NCI-H345 treated with DMSO at 0.1 percent for 48 hours (cell line): ENCODE measurements at regions not wholly inside any gene's neighbourhood (a gene's known extent, or its start where the extent isn't known, plus 50 kb on each side); places are given as distances from the start of the nearest gene placed in this dataset.

ENCODE experiments used
- DNase-seq: peaks from one replicate; lab custom pipeline; 2025; ENCODE audit not compliant: unreplicated experiment; lab: John Stamatoyannopoulos, UW

DNA sequence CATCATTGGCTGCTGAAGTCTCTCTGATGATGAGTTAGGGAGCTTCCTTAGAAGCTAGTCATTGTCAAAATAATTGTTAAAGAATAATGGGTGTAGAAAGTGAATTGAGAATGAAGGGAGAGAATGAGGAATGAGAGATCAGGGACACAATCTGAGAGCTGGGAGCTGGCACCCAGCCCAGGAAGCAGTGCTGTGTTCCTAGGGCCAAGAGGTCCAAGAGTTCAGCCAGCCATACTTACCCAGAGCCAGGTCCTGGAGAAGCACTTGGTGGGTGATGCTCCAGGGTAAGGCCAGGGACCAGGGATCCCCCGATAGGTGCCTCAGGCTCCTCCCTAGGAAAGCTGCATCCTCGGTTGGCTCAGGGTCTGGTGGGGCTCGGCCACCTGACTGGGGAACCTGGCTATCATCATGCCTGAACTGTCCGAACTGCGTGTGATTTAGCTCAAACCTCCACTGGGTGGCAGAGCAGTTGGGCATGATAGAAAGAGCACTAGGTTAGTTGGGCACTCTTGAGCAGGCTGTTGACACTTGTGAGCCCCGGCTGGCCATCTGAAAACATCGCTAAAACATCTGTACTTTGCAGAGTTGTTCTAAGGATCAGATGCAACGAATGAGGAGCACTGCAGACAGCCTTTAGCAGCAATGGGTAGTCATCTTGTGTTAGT lies 123.9 kb upstream of the NCAM1 start:
- DNase-seq, result no peak

DNA sequence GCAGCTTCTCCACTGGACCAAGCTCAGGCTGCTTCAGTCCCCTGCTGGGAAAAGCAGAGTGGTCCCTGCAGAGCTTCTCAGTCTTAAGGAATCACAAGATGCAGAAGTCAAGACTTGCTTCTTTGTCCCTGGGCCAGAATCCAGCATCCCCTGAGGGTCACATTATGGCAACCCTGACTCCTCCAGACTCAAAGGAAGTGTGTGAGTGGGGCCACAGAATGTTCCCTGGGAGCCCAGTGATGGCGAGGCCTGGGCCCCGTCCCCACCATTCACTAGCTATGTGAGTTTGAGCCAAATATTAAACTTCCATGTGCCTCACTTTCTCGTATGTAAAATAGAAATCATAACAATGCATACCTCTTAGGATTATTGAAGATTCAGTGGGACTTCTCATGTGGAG lies 122.2 kb upstream of the NCAM1 start:
- DNase-seq, result no peak

- DNase-seq, result no peak
These were observed 119.5 kb upstream of the NCAM1 start for GRCh38 chr11:112841729-112842128.

DNA sequence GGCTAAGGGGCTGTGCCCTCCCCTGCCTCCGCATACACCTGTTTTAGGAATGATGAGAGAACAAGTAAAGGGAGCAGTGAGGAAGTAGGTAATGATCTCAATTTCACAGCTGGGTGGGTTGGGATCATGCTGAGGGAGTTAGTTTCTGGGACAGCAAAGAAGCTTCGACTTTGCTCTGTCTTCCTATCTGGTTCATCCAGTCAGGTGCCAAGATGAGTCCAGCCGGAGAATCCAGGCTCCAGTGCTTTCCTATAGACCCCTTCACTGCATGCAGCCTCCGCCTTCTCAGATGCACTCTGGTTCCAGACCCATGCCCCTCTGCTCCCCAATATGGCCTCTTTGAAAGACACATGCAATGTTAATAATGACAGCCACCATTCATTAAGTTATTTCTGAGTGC lies 119.1 kb upstream of the NCAM1 start:
- DNase-seq, result no peak

- no peak for DNase-seq
These were observed 116.7 kb upstream of the NCAM1 start for GRCh38 chr11:112844517-112844916.

DNA sequence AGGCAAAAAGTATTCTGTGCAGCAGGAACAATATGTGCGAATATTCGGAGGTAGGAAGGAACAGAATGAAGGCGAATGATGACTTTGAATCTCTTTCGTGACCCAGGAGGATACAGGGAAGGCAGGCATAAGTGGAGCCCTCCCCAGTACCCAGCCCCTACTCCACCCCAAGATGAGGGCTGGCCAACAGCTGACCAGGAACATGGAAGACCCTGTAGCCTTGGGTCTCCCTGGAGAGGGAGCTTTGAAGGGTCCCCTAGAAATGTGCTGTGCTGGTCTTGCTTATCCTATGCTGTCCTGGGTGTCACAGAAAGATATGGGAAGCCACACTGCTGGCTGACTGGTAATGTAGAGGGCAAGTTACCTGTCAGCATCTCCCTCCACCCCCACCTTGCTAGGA lies 113.7 kb upstream of the NCAM1 start:
- DNase-seq, result no peak

DNA sequence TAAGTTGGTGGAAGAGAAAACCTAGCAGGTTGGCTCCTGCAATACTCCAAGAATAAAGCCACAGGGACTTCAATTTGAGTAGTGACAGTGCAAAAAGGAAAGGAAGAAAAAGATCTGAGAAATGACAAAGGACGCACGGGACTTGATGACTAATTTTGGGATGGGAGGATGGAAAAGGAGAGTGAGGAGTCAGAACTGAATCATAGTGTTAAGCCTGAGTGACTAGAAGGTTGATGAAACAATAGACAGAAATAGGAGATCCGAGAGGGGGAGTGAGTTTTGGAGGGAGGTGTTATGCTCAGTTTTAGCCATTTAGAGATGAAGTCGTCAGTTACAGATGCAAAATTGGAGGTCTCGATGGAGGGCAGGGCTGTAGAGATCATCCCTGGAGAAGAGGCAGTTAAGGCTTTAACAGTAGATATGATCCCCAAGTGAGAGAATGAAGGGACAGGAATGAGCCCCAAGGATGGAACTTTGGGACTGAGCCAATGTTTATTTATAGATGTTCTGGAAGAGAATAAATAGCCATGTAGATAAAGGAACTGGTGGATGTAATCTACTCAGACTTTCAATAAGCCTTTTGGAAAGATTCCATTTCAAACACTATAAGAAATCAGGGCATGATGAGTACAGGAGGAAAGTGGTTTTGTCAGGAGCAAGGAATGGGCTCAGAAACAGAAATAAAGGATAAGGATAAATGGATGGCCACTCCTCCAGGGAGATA lies 108.9 kb upstream of the NCAM1 start:
- DNase-seq, result no peak

- no peak for DNase-seq
These were observed 105.1 kb upstream of the NCAM1 start for GRCh38 chr11:112856133-112856532.

- DNase-seq, result no peak
These were observed 104.6 kb upstream of the NCAM1 start for GRCh38 chr11:112856591-112856990.

- DNase-seq, result no peak
These were observed 102.8 kb upstream of the NCAM1 start for GRCh38 chr11:112858289-112859023.

DNA sequence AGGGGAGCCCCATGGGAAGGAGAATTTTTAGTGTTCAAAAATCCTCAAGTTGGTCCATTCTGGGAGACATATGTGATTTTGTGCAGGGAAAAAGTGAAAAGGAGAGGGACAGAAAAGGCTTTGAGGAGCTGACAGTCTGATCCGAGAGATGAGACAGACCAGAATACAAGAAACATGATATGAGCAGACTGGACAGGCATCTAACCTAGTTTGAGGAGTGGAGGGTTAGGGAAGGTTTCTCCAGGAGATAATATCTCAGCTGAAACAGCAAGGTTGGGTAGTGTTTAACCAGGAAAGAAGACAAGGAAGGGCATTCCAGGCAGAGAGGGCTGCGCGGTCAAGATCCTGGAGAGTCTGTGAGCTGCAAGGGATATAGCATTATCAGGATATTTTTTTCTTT lies 101.4 kb upstream of the NCAM1 start:
- DNase-seq, result no peak

GRCh38 chr11:112861356-112861755 lies 99.9 kb upstream of the NCAM1 start:
- DNase-seq, result no peak

DNA sequence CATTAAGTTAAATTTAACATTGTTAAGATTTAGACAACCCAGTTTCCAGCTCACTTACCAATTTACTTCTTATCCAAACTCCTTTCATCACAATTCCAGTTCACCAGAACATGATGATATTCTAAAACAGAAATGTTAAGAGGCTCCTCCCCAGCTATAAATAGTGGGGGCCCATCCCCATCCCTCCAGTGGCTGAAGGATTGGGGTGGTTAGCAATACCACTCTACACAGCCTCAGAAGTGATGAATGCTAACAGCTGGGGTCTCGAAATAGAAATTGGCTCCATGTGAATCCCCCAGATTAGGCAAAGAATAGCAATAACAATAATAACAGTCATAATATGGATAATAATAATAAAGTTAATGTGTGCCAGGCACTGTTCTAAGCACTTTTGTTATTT lies 97.9 kb upstream of the NCAM1 start:
- no peak for DNase-seq

GRCh38 chr11:112864672-112865071 lies 96.5 kb upstream of the NCAM1 start:
- DNase-seq, result no peak

DNA sequence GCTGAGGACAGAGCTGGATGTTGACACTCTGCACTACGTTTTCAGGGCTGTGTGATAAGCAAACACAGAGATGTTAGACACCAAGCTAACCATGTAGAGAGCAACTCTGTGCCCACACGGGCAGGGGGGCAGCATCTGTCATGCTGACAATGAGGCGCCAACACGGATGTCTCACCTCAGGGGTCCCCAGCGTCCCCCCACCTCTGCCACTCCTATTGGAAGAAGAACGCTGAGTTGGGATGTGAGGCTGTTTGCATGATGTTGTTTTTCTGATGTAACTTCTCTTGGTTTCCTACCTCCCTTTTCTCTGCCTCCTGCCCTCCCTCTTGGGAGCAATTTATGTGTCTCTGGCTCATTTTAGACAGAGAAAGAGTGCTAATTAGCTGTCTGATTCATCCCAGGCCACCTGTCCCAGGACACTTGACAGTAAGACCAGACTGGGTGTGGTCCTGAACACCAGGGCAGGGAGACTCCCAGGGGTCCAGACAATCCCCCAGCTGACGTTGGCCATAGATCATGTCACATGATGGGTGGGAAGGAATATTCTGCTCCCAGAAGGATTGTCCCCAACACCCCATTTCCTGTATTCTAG lies 89.2 kb upstream of the NCAM1 start:
- no peak for DNase-seq

DNA sequence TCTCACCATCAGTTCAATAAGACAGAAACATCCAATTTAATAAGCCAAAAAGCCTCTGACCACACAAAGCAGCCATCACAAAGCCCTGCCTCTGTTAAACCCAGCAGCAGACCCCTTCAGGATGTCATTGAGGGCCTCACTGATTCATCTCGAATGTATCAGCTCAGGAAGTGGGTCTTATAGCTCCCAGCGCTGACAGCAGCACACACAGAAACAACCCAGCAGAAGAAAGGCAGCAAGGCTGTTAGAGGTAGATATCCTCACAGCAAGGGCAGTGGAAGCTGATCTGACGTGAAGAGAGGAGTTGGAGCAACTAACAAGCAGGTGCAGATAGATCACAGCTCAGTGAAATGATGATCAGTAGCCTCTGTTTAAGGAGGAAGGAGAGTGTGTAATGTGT lies 86.2 kb upstream of the NCAM1 start:
- DNase-seq, result no peak

DNA sequence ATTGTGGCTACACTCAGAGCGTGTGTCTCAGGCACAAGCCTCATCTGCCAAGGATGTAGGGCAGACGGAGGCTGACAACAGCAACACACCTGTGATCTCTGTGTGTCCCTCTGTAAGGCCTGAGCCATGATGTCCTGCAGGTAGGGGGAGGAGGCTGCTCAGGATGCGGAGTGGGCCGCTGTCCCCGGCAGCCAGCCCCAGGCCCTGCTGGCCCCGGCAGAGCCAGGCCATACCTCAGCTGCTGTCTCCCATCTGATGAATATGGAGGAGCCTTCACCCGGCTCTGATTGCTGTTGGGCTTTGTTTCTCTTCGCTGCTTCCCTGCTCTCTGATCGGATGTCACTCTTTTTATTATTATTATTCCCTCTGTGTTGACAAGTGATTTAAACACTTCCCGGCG lies 83.6 kb upstream of the NCAM1 start:
- no peak for DNase-seq

DNA sequence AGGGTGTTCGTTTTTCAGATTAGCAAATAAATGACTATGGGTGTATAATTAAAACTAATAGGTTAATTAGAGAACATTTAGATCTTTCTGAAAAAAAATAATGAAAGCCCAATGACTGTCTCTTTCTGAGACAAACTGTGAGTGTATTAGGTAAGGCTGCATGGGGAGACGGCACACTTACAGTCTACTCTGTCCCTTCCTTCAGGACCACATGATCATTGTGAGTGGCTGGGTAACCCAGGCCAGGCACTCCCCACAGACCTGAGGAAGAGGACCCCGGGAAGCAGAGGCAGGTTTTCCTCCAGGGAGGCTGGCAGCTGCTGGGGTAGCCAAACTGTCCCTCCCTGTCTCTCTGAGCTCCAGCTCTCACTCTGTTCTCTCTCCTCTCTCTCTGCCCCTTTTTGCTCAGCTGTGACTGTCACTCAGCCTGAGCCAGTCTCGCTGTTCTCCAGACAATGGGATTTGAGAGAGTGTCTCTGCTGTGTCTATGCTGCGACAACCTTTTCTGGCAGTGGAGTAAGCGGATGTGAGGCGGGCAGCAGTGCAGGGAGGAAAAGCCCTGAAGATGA lies 83.1 kb upstream of the NCAM1 start:
- no peak for DNase-seq

DNA sequence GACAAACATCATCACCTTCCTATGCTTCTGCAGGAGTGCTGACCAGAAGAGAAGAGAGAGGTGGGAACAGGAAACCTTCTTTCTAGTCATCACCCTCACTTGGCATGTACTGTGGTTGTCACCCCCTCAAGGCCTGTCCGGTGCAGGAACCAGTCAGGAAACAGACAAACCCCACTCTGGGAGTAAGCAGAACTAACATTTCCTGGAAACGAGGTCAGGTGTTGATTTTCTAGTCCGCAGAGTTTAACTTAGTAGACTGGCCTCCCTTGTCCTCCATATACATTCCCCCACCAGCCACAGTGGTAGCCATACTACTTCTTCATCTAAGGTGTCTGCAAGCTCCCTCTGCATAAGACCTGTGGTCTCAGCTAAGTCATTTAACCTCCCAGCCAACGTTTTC lies 80.7 kb upstream of the NCAM1 start:
- no peak for DNase-seq

DNA sequence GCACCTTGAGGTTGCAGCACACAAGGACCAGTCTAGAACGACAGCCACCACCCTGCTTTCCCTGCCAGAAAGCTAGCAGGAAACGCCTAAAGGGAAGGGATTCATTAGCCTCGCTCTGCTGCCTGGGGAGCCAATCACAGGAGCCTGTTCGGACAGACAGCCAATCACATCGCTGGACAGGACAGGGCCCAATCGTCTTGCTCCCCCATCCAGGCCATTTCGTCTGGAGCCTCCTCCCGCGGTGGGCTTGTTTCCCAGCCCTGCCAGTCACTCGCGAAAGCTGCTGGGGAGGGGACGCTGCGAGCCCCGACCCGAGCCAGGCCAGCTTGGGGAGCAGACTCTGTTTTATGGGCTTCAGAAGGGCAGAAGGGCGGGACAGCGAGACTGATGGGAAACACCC lies 79.8 kb upstream of the NCAM1 start:
- DNase-seq, result no peak

GRCh38 chr11:112882494-112883381 lies 78.5 kb upstream of the NCAM1 start:
- no peak for DNase-seq
